ENCODE measurements at regions not wholly inside any gene's neighbourhood (a gene's known extent, or its start where the extent isn't known, plus 50 kb on each side); places are given as distances from the start of the nearest gene placed in this dataset.
"Not testable (repeated sequence)": the region's sequence is repeated elsewhere in the genome, so short reads cannot be mapped to it uniquely, and the experiment has no call there.

DNA sequence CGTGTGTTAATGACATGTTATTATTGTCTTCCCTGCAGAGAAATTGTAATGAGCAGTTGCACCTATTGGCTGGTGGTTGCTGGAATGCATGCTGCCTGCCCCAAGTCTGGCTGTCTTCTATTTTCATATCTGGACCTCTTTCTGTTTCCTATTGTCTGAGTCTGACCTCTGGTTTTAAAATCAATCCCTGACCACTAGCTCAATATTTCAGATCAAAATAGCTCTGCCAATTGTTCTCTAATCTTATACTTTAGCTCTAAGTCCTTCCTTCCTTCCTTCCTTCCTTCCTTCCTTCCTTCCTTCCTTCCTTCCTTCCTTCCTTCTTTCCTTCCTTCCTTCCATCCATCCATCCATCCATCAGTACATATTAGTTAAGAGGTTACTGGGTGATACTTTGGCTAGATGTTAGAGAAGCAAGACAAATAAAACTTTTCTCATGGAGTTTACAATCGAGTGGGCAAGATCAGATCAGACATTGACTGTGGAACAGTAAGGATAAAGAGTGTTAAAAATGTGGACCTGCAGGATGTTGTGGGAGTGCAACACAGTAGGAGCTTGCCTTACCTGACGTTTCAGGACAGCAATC lies 417.1 kb downstream of the SOCS6 start:
- DNase-seq (ENCODE audit: extremely low spot score, unreplicated experiment) = no peak
- peaks cover 4% of the 10 kb centered on the region for H3K27me3 Mint-ChIP-seq
- H3K27ac Mint-ChIP-seq = no peak overlapping the region
- no peak overlapping the region for H3K4me3 Mint-ChIP-seq
- TF ChIP-seq, protein P1, sequence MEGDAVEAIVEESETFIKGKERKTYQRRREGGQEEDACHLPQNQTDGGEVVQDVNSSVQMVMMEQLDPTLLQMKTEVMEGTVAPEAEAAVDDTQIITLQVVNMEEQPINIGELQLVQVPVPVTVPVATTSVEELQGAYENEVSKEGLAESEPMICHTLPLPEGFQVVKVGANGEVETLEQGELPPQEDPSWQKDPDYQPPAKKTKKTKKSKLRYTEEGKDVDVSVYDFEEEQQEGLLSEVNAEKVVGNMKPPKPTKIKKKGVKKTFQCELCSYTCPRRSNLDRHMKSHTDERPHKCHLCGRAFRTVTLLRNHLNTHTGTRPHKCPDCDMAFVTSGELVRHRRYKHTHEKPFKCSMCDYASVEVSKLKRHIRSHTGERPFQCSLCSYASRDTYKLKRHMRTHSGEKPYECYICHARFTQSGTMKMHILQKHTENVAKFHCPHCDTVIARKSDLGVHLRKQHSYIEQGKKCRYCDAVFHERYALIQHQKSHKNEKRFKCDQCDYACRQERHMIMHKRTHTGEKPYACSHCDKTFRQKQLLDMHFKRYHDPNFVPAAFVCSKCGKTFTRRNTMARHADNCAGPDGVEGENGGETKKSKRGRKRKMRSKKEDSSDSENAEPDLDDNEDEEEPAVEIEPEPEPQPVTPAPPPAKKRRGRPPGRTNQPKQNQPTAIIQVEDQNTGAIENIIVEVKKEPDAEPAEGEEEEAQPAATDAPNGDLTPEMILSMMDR (conservative IDR thresholded peaks at IDR 0.05) = no peak
- H3K36me3 Mint-ChIP-seq = no peaks in the 10 kb centered on the region
- H3K9me3 Mint-ChIP-seq = no peaks in the 10 kb centered on the region
- no peaks in the 10 kb centered on the region for H3K4me1 Mint-ChIP-seq (ENCODE audit: unreplicated experiment)

DNA sequence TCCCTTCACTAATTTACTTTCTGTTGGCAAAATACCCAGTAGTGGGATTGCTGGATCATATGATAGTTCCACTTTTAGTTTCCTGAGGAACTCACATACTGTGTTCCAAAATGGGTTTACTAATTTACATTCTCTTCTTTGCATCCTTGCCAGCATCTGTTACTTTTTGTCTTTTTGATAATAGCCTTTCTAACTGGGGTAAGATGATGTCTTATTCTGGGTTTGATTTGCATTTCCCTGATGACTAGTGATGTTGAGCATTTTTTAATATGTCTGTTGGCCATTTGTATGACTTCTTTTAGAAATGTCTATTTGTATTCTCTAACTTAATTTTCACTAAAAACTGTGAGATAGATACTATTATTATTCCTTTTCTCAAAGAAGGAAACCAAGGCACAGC lies 411.7 kb downstream of the SOCS6 start:
- H3K4me3 Mint-ChIP-seq = no peak overlapping the region
- H3K36me3 Mint-ChIP-seq = no peaks in the 10 kb centered on the region
- H3K27ac Mint-ChIP-seq = no peak overlapping the region
- H3K27me3 Mint-ChIP-seq = no peaks in the 10 kb centered on the region
- no peaks in the 10 kb centered on the region for H3K4me1 Mint-ChIP-seq (ENCODE audit: unreplicated experiment)
- no peaks in the 10 kb centered on the region for H3K9me3 Mint-ChIP-seq
- DNase-seq (ENCODE audit: extremely low spot score, unreplicated experiment) = no peak
- TF ChIP-seq, protein P1 (conservative IDR thresholded peaks at IDR 0.05) = no peak

DNA sequence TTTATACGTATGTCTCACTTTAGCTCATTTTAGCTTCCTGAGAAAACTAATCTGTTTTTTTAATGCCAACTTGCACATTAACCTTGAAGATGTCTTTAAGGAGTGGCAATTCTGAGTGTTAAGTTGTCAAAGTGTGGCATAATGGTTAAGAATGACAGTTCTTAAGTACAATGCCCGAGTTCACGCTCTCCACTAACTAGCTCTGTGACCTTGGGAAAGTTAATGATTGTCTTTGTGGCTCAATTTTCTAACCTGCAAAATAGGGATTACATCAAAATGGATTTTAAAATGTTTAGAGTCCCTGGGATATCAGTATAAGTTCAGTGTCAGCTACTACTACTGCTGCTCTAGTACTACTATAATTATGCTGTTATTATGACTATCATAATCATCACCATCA lies 409.7 kb downstream of the SOCS6 start:
- DNase-seq (ENCODE audit: extremely low spot score, unreplicated experiment) = no peak
- Mint-ChIP-seq H3K27ac (no peak overlapping the region), H3K9me3 (no peaks in the 10 kb centered on the region), H3K36me3 (no peaks in the 10 kb centered on the region), H3K27me3 (no peaks in the 10 kb centered on the region), H3K4me1 (ENCODE audit: unreplicated experiment) (no peaks in the 10 kb centered on the region), H3K4me3 (no peak overlapping the region)
- TF ChIP-seq, protein P1 (conservative IDR thresholded peaks at IDR 0.05) = no peak

DNA sequence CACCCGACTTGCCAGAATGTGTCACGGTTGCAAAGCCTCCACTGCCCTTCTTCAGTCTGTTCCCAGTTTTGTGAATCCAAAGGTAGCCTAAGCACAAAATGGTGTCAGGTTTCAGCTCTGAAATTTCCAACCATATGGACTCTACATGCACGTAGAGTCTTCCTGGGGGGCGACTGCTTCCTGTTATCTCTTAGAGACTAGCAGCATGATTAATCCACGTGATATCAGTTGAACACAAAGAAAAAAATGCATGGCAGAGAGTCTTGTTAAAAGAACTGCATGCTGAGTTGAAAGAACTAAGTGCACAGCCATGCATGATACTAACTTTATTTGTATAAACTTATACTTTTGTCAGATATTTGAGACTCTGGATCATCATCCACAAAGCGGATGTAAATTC lies 404.4 kb downstream of the SOCS6 start:
- TF ChIP-seq, protein P1 (conservative IDR thresholded peaks at IDR 0.05) = no peak
- H3K4me1 Mint-ChIP-seq (ENCODE audit: unreplicated experiment) = peaks cover 5% of the 10 kb centered on the region
- no peaks in the 10 kb centered on the region for H3K36me3 Mint-ChIP-seq
- no peak overlapping the region for H3K27ac Mint-ChIP-seq
- H3K4me3 Mint-ChIP-seq = peak overlapping the region; percentile 20
- no peaks in the 10 kb centered on the region for H3K27me3 Mint-ChIP-seq
- no peak for DNase-seq (ENCODE audit: extremely low spot score, unreplicated experiment)
- peaks cover 3% of the 10 kb centered on the region for H3K9me3 Mint-ChIP-seq

DNA sequence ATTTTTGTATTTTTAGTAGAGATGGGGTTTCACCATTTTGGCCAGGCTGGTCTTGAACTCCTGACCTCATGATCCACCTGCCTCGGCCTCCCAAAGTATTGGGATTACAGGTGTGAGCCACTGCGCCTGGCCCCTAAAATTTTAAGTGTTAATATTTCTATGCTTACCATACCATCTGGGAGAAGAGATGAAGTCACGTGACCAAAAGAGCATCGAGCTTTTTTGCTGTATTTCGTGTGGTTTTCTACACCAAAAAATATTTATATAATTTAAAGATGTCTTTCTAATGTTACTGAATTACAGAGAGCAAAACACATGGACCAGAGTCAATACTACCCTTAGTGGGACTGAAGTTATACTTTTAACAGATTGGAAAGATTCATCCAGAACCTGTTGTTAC lies 400.9 kb downstream of the SOCS6 start:
- H3K27ac Mint-ChIP-seq; H3K4me3 Mint-ChIP-seq; H3K9me3 Mint-ChIP-seq; H3K36me3 Mint-ChIP-seq; DNase-seq (ENCODE audit: extremely low spot score, unreplicated experiment); H3K27me3 Mint-ChIP-seq; H3K4me1 Mint-ChIP-seq (ENCODE audit: unreplicated experiment): not testable (repeated sequence)

DNA sequence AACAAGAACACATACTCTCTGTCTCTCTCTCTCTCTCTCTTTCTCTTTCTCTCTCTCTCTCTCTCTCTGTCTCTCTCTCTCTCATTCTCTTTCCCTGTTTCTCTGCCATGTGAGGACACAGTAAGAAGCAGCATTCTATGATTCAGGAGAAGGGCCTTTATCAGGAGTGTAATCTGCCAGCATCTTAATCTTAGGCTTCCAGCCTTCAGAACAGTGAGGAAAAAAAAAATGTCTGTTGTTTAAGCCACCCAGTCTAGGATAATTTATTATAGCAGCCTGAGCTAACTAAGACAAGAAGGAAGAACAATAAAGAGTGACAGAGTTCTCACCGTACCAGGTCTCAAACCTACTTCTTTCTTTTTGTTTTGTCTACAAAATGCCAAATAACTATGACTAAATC lies 399.4 kb downstream of the SOCS6 start:
- DNase-seq (ENCODE audit: extremely low spot score, unreplicated experiment) = no peak
- H3K9me3 Mint-ChIP-seq = peaks cover 3% of the 10 kb centered on the region
- peaks cover 3% of the 10 kb centered on the region for H3K4me1 Mint-ChIP-seq (ENCODE audit: unreplicated experiment)
- H3K36me3 Mint-ChIP-seq = no peaks in the 10 kb centered on the region
- no peaks in the 10 kb centered on the region for H3K27me3 Mint-ChIP-seq
- no peak overlapping the region for H3K4me3 Mint-ChIP-seq
- H3K27ac Mint-ChIP-seq = no peak overlapping the region
- TF ChIP-seq, protein P1 (conservative IDR thresholded peaks at IDR 0.05) = no peak

Measured in type B pancreatic cell (in vitro differentiated cells).